HG02610 (cell line): ENCODE measurements at regions not wholly inside any gene's neighbourhood (a gene's known extent, or its start where the extent isn't known, plus 50 kb on each side); places are given as distances from the start of the nearest gene placed in this dataset.
"Not testable (repeated sequence)": the region's sequence is repeated elsewhere in the genome, so short reads cannot be mapped to it uniquely, and the experiment has no call there.

ENCODE experiments used
- ATAC-seq: cut with Tn5 transposase; IDR thresholded peaks from one replicate; pipeline ENCODE4 v1.9.1; 2021; ENCODE audit warnings: mild to moderate bottlenecking, moderate library complexity; ENCODE audit not compliant: unreplicated experiment

GRCh38 chr3:135393159-135393558 is 572.4 kb upstream of the PPP2R3A start:
- ATAC-seq, result no peak

DNA sequence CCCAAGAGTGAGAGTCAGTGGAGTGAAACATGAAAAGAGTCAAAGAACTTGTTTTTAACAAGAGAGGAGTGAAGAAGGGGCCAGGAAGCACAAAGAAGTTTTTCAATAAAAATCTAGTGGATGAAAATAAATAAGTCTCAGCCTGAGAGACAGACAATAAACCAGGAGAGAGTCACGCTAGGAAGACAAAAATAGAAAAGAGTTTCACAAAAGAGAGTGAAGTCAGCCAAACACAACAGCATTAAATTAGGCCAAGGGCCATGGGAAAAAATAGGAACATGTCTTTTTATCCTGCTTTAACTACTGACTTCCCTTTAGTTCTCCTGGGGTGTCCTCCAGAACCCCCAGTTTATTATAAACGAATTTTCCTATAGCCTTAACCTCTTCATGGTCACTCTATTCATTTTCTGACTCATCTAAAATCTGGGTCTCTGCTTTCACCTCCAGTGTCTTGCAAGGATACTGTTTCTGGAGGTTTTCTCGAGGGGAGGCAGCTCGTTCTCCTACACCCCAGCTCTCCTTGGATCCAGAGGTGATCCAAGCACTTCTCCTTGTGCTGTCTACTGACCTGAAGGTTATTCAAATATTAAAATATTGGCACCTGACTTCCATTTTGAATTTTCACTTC is 571.5 kb upstream of the PPP2R3A start:
- ATAC-seq, result no peak

DNA sequence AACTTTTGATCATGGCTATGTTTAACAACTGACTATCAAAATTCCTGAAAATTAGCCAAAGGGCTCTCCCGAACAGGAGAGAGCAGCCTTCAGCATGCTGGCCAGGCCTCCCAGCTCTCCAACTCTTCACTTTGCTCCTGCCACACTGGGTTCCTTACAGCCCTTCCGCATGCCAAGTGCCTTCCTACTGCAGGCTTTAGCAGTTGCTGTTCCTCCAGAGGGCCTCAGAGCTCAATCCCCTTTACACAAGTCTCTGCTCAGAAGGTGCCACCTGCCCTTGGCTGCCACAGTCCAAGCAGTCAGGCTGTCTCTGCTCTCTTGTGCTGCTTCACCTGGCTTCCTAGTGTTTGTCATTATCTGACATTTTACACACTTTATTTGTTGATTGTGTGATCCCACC is 553.1 kb upstream of the PPP2R3A start:
- ATAC-seq, result no peak

DNA sequence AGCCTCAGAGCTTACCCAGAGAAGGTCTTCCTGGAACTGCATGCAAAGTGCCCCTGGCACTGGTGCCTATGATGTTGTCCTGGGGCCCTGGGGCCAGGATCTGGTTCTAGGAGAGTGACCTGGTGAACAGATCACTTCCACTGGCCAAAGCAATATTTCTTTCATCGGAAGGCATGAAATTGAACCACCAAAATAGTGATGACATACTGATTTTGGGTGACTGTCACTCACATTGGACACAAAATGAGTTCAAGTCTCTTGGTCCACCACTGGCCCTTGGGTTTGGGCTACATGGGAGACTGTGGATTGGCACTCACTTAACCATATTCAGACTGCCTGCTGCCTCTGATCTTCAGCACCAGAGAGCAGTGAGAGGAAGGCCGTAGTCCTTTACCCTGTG is 549.3 kb upstream of the PPP2R3A start:
- ATAC-seq, result no peak

DNA sequence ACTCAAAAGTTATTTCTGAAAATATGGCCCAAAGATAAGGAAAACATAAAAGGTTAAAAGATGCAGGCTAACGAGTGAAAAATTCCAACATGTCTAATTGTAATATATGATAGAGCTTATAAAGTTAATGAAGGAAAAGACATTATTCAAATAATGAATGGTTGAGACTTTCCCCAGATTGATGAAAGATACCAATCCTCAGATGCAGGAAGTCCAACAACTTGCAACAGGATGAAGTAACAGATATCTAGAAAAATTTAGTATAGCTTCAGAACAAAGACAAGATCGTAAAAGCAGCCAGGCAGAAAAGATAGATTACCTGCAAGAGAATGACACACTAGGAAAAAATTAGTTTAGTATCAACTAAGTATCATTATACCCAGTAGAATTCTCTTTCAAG is 546.4 kb upstream of the PPP2R3A start:
- ATAC-seq, result no peak

DNA sequence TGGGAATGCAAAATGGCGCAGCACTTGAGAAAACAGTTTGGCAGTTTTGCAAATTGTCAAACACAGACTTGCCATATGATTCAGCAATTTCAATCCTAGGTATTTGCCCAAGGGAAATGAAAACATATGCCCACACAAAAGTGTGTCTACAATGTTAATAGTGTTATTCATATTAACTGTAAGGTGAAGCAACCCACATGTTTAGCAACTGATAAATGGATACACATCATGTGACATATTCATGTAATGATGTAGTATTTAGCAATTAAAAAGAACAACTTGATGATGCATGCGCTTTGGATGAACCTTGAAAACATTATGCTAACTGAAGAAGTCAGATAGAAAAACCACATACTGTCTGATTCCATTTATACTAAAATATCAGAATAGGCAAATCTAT is 539.0 kb upstream of the PPP2R3A start:
- ATAC-seq, result no peak

- ATAC-seq, result no peak
These were observed 533.1 kb upstream of the PPP2R3A start for GRCh38 chr3:135432402-135432801.

DNA sequence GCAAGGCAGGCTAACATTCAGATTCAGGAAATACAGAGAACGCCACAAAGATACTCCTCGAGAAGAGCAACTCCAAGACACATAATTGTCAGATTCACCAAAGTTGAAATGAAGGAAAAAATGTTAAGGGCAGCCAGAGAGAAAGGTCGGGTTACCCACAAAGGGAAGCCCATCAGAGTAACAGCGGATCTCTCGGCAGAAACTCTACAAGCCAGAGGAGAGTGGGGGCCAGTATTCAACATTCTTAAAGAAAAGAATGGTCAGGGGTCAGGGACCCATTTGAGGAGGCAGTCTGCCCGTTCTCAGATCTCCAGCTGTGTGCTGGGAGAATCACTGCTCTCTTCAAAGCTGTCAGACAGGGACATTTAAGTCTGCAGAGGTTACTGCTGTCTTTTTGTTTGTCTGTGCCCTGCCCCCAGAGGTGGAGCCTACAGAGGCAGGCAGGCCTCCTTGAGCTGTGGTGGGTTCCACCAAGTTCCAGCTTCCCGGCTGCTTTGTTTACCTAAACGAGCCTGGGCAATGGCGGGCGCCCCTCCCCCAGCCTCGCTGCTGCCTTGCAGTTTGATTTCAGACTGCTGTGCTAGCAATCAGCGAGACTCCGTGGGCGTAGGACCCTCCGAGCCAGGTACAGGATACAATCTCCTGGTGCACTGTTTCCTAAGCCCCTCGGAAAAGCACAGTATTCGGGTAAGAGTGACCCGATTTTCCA is 526.5 kb upstream of the PPP2R3A start:
- not testable (repeated sequence) for ATAC-seq

- not testable (repeated sequence) for ATAC-seq
These were observed 525.9 kb upstream of the PPP2R3A start for GRCh38 chr3:135439632-135440031.

GRCh38 chr3:135440233-135440632 is 525.3 kb upstream of the PPP2R3A start:
- no peak for ATAC-seq

GRCh38 chr3:135440746-135441145 is 524.8 kb upstream of the PPP2R3A start:
- ATAC-seq, result no peak

- no peak for ATAC-seq
These were observed 521.5 kb upstream of the PPP2R3A start for GRCh38 chr3:135444058-135444457.

DNA sequence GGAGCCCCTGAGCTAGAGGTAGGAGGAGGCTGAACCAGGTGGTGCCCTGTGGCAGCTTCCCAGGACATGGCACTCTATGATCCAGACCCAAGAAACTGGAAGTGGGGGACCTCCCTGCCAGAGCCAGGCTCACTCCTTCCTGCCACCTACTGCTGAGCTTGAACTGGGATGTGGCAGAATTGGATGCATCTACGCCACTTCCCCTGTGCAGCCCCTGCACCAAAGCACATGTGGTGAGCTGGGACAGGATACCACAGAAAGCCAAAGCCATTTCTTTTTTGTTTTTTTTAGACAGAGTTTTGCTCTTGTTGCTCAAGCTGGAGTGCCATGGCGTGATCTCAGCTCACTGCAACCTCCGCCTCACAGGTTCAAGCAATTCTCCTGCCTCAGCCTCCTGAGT is 518.0 kb upstream of the PPP2R3A start:
- ATAC-seq, result no peak

GRCh38 chr3:135448520-135448919 is 517.0 kb upstream of the PPP2R3A start:
- no peak for ATAC-seq

DNA sequence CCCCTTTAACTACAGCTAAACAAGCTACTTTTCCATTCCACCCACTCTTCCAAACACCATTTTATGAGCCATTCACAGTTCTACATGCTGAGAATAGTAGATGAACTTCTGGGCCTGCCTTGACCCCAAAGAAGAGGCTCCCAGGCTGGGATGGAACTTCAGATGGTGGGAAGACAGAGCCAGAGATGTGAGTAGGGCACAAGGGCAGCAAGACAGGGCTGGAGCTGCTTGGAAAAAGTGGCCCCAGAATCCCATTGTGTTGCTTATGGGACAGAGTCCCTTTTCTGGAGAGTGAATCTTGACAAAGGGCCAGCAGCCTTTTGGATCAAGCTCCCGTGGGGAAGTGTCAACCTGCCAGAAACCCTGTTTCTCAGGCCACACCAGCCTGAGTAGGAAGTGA is 516.5 kb upstream of the PPP2R3A start:
- ATAC-seq, result no peak

GRCh38 chr3:135451037-135451785 is 514.3 kb upstream of the PPP2R3A start:
- ATAC-seq, result no peak

DNA sequence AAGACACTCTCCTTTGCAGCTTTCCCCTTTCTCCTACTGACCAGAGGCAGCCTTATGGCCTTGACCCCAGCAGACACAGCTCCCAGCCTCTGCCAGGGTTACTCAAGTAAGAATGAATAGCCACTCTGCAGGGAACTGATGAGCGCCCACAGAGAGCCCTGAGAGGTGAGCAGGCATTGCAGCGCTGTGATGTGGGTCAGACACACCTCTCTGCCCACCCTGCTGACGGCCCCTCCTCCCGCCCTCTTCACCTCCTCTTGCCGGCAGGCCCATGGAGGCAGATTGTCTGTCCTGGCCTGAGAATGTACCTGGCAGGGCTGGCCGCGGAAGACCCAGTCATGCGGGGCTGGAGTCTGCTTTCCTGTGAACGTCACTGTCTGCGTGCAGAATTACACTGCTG is 512.6 kb upstream of the PPP2R3A start:
- no peak for ATAC-seq

- no peak for ATAC-seq
These were observed 512.2 kb upstream of the PPP2R3A start for GRCh38 chr3:135453326-135453725.

GRCh38 chr3:135454890-135455289 is 510.6 kb upstream of the PPP2R3A start:
- ATAC-seq, result no peak

DNA sequence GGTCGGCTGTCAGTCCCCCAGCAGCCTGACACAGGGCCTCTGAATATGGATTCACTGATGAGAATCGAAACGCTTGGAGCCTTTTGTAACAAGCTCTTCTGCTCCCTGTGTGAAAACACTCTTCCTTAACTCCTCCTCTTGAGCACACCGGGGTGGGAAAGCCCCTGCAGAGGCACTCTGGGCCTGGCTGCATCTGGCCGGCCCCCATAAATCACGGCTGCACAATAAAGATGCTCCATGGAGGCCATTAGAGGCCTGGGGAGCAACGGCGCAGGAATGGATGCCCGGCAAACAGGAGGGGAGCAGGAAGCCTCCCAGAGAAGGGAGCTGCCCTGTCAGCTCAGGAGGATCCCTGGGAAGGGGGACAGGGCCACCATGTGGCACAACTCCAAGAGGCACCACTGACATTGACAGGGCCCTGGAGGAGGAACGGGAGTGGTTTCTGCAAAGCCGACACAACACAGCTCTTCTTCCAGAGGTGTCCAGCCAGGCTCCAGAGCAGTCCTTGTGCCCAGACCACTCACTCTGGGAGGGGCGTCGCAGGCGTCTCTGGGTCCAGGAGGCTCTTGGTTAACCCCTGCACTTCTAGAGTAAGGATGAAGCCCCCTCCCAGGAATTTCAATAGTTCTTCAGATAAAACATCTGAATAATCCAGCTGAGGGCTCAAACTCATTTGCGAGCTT is 509.3 kb upstream of the PPP2R3A start:
- ATAC-seq, result no peak

- no peak for ATAC-seq
These were observed 506.8 kb upstream of the PPP2R3A start for GRCh38 chr3:135458541-135459322.
